Uterus (tissue), 2 donors: ENCODE measurements at regions not wholly inside any gene's neighbourhood (a gene's known extent, or its start where the extent isn't known, plus 50 kb on each side); places are given as distances from the start of the nearest gene placed in this dataset.

Experiments used
- POLR2A ChIP-seq, 2 donors: fragments of 450-650 bp; IDR thresholded peaks; one replicate each; pipeline ENCODE4 v1.6.1; 2016; ENCODE audit warnings: antibody characterized with exemption in 2 of 2, mild to moderate bottlenecking in 1 of 2, moderate library complexity in 1 of 2
- TF ChIP-seq, protein P1 (sequence below), 4 experiments: fragments of 200-600 bp in 2 of 4; fragments of 450-650 bp in 2 of 4; sonication (generic) in 2 of 4; IDR thresholded peaks; one replicate each; pipeline ENCODE4 v1.5.1; 2016 to 2019; ENCODE audit warnings: antibody characterized with exemption in 4 of 4, mild to moderate bottlenecking in 2 of 4, moderate library complexity in 1 of 4

- TF ChIP-seq POLR2A (IDR thresholded peaks at IDR 0.05), result no peak
- TF ChIP-seq, protein P1, sequence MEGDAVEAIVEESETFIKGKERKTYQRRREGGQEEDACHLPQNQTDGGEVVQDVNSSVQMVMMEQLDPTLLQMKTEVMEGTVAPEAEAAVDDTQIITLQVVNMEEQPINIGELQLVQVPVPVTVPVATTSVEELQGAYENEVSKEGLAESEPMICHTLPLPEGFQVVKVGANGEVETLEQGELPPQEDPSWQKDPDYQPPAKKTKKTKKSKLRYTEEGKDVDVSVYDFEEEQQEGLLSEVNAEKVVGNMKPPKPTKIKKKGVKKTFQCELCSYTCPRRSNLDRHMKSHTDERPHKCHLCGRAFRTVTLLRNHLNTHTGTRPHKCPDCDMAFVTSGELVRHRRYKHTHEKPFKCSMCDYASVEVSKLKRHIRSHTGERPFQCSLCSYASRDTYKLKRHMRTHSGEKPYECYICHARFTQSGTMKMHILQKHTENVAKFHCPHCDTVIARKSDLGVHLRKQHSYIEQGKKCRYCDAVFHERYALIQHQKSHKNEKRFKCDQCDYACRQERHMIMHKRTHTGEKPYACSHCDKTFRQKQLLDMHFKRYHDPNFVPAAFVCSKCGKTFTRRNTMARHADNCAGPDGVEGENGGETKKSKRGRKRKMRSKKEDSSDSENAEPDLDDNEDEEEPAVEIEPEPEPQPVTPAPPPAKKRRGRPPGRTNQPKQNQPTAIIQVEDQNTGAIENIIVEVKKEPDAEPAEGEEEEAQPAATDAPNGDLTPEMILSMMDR (IDR thresholded peaks at IDR 0.05), result no peak
These were observed 132.3 kb downstream of the SLIT2 start for GRCh38 chr4:20383969-20384368.
